ENCODE measurements at regions not wholly inside any gene's neighbourhood (a gene's known extent, or its start where the extent isn't known, plus 50 kb on each side); places are given as distances from the start of the nearest gene placed in this dataset.

- intact Hi-C loops (cut with micrococcal nuclease; ENCODE audit: unreplicated experiment): no loop called here
- no peak for TF ChIP-seq CTCF (IDR thresholded peaks at IDR 0.05; ENCODE audit: unreplicated experiment)
- H3K27ac Mint-ChIP-seq (ENCODE audit: unreplicated experiment): no peak overlapping the region
- no peaks in the 10 kb centered on the region for H3K27me3 Mint-ChIP-seq (ENCODE audit: unreplicated experiment)
- no peaks in the 10 kb centered on the region for H3K36me3 Mint-ChIP-seq (ENCODE audit: insufficient read depth, unreplicated experiment)
- BruUV-seq (replicated peaks): no TSS peak
- CTCF ChIA-PET: no interaction called here
- peaks cover 4% of the 10 kb centered on the region for H3K9me3 Mint-ChIP-seq (ENCODE audit: low read depth, unreplicated experiment)
- no peak overlapping the region for H3K4me3 Mint-ChIP-seq (ENCODE audit: low read depth, unreplicated experiment)
- no peak for DNase-seq
- no peaks in the 10 kb centered on the region for H3K4me1 Mint-ChIP-seq (ENCODE audit: low read depth, unreplicated experiment)
These were observed 968.8 kb downstream of the TLE1 start for GRCh38 chr9:80720579-80720978.

- no peak overlapping the region for H3K27ac Mint-ChIP-seq (ENCODE audit: unreplicated experiment)
- intact Hi-C loops (cut with micrococcal nuclease; ENCODE audit: unreplicated experiment): no loop called here
- CTCF ChIA-PET: no interaction called here
- peaks cover 11% of the 10 kb centered on the region for H3K9me3 Mint-ChIP-seq (ENCODE audit: low read depth, unreplicated experiment)
- no peak overlapping the region for H3K4me3 Mint-ChIP-seq (ENCODE audit: low read depth, unreplicated experiment)
- H3K4me1 Mint-ChIP-seq (ENCODE audit: low read depth, unreplicated experiment): no peaks in the 10 kb centered on the region
- TF ChIP-seq CTCF (IDR thresholded peaks at IDR 0.05; ENCODE audit: unreplicated experiment): no peak
- BruUV-seq (replicated peaks): no TSS peak
- no peaks in the 10 kb centered on the region for H3K36me3 Mint-ChIP-seq (ENCODE audit: insufficient read depth, unreplicated experiment)
- no peak for DNase-seq
- H3K27me3 Mint-ChIP-seq (ENCODE audit: unreplicated experiment): no peaks in the 10 kb centered on the region
These were observed 982.2 kb downstream of the TLE1 start for GRCh38 chr9:80707120-80707519.

GRCh38 chr9:80701061-80701460 is 988.3 kb downstream of the TLE1 start:
- Mint-ChIP-seq H3K4me1 (ENCODE audit: low read depth, unreplicated experiment) (no peaks in the 10 kb centered on the region), H3K27ac (ENCODE audit: unreplicated experiment) (no peak overlapping the region), H3K36me3 (ENCODE audit: insufficient read depth, unreplicated experiment) (no peaks in the 10 kb centered on the region), H3K9me3 (ENCODE audit: low read depth, unreplicated experiment) (peaks cover 6% of the 10 kb centered on the region), H3K27me3 (ENCODE audit: unreplicated experiment) (no peaks in the 10 kb centered on the region), H3K4me3 (ENCODE audit: low read depth, unreplicated experiment) (no peak overlapping the region)
- DNase-seq: no peak
- CTCF ChIA-PET: no interaction called here
- intact Hi-C loops (cut with micrococcal nuclease; ENCODE audit: unreplicated experiment): no loop called here
- no peak for TF ChIP-seq CTCF (IDR thresholded peaks at IDR 0.05; ENCODE audit: unreplicated experiment)
- BruUV-seq (replicated peaks): no TSS peak

GRCh38 chr9:80699511-80699998 is 989.8 kb downstream of the TLE1 start:
- Mint-ChIP-seq H3K4me1 (ENCODE audit: low read depth, unreplicated experiment) (peaks cover 2% of the 10 kb centered on the region), H3K27ac (ENCODE audit: unreplicated experiment) (no peak overlapping the region), H3K27me3 (ENCODE audit: unreplicated experiment) (no peaks in the 10 kb centered on the region), H3K36me3 (ENCODE audit: insufficient read depth, unreplicated experiment) (no peaks in the 10 kb centered on the region), H3K4me3 (ENCODE audit: low read depth, unreplicated experiment) (no peak overlapping the region), H3K9me3 (ENCODE audit: low read depth, unreplicated experiment) (peaks cover 3% of the 10 kb centered on the region)
- no peak for DNase-seq
- no peak for TF ChIP-seq CTCF (IDR thresholded peaks at IDR 0.05; ENCODE audit: unreplicated experiment)
- CTCF ChIA-PET: no interaction called here
- intact Hi-C loops (cut with micrococcal nuclease; ENCODE audit: unreplicated experiment): no loop called here
- BruUV-seq (replicated peaks): no TSS peak
